Eye (tissue), 1 donor: ENCODE measurements at regions not wholly inside any gene's neighbourhood (a gene's known extent, or its start where the extent isn't known, plus 50 kb on each side); places are given as distances from the start of the nearest gene placed in this dataset.
"Not testable (repeated sequence)": the region's sequence is repeated elsewhere in the genome, so short reads cannot be mapped to it uniquely, and the experiment has no call there.

ENCODE experiments used
- DNase-seq: peaks from one replicate; pipeline ENCODE4 v3.0.0-alpha.2; 2015

DNA sequence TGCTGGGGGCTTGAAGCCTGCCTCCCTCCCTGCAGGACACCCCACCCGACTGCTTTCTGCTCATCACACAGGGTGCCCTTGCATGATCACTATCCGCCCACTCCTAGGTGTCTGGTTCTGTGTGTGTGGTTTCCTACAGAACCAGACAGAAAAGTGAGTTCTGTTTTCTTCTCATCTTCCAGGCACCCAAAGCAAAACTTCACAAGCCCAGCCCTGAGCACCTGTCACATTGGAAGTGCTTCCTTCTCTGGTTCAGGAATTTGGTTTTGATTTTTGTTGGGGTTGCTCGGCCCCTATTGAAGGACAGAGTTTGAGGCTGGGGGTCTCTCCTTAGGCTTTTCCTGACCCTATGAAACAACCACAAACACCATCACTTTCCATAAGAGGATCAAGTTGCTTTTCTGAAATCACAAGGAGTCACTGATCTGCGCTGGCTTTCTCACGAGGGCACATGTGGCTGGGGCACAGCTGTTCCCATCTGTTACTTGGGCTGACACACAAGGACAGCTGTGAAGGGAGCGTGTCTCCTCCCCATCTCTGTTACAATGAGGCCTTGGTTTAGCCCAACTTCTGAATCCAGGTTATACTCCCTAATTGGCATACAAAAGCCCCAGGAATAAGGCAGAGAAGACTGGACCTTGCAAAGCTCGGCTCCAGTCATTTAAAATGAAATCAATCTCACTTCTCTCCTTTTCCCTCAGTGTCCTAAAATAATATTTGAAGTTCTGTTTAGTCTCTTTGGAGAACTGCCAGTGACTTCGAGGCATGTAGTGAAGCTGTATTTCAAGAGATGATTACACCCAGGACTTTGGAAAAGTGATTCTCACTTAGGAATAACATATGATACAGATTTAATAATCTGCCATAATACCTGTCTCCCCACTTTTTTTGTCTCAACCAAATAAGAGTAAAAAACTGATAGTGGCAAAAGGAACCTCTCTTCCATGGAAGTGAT lies 213.1 kb upstream of the GAS1 start:
- DNase-seq = peak; percentile 45

DNA sequence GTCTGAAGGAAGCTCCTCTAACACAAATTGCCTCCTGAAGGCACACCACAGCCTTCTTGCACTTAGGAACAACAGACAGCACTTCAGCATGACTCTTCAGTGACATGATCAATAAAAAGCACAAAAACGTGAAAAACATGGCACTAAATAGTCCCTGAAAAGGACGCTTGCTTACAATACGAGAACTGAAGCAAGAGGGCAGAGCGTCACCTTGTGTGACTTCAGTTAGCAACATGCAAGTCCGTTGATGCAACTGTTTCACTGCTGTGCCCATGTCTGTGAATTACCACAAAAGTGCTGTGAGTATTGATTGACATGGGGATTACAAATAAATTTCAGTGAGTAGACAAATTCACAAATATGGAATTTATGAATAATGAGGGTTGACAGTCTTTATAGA lies 219.9 kb upstream of the GAS1 start:
- DNase-seq = no peak

GRCh38 chr9:87167582-87167981 lies 220.3 kb upstream of the GAS1 start:
- no peak for DNase-seq

- no peak for DNase-seq
These were observed 231.0 kb upstream of the GAS1 start for GRCh38 chr9:87178302-87178701.

- no peak for DNase-seq
These were observed 232.4 kb upstream of the GAS1 start for GRCh38 chr9:87179553-87180340.

DNA sequence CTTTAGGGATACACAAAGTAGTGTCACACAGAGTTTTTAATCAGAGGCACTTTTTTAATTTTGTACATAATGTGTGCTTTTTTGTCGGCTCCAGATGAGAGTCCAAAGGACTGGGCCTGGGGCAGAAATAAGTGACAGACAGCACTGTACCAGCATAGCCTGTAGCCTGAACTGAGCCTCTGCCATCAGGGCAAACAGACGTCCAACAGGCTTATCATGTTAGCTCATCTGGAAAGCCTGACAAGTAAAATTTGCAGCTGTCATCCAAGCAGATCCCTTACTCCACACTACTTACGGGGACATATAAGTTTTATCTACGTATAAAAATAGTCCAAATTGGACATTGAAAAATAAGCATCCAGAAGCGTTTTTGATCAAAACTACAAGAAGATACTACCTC lies 233.1 kb upstream of the GAS1 start:
- DNase-seq = no peak

GRCh38 chr9:87180841-87181240 lies 233.5 kb upstream of the GAS1 start:
- DNase-seq = no peak

DNA sequence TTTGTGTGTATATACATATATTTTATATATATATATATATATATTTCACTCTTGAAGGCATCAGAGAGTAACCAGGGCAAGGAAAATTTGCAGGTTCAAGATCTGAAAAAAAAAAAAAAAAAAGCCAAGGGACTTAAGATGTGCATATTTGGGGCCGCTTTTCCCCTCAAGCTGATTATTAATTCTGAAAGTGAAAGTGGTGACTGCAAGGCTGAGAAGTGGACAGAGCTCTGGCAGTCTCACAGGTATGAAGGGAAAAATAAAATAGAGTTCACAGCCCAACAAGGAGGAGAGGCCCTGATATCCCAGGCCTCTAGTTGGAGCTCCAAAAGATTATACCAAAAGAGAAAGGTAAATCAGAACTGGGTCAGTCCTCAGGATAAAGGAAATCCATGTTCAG lies 234.4 kb upstream of the GAS1 start:
- no peak for DNase-seq

- no peak for DNase-seq
These were observed 237.8 kb upstream of the GAS1 start for GRCh38 chr9:87184956-87185642.

DNA sequence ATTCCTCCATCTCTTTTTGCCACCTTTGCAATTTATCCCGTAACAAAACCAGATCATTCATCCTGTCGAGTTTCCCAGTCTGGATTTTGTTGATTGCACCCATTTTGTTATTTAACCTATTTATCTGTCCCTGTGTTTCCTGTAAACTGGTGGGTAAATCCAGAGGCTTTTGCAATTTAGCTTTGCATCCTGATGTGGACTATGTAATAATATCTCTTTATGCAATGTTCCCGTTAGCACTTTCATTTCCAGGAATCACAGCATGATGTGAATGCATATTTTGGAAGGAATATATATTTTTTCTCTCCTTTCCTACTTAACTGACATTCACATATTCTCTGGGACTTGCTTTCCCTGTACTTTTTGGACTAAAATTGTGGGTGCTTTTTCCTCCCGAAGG lies 240.3 kb upstream of the GAS1 start:
- DNase-seq = no peak

- DNase-seq = no peak
These were observed 241.7 kb upstream of the GAS1 start for GRCh38 chr9:87189006-87189405.

- no peak for DNase-seq
These were observed 245.8 kb upstream of the GAS1 start for GRCh38 chr9:87193151-87193550.

DNA sequence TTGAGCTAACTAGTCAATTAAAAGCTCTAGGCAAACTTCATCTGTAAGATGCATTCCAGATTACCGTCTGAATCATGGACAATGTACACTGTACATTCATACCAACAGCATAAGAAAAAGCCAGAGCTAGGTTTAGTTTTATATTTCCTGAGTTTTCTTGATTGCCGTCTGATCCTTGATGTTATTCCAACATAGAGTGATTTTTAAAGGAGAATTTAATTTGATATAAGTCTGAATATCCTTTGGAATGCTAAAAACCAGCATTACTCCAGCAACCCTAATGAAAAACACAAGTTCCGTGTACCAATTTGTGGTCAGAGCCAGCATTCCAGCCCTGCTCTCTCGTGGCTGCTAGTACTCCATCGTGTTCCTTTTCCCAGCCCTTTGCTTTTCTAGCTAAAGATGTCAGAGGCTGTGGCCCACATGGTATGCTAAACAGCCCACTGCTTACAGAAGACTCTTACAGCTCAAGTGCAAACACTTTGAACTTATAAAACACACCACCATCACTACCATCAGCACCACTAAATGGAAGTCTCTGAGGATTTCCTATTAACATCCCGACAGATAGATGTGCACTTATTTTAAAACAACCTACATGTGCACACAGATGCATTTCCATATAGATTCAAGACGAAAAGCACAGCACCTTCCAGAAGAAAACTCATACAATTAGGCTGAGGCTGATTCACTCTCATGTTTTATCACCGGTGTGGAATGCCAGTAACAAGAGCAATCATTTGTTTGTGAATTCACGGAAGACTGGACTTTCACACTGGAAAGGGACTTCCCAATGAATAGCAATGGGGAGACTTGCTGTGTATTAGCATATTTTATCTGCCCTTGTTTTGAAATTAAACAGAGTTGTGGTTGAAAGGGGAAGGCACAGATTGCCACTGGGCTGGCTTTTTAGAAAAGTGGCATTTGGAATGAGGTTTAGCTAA lies 246.9 kb upstream of the GAS1 start:
- DNase-seq = peak; percentile 80

DNA sequence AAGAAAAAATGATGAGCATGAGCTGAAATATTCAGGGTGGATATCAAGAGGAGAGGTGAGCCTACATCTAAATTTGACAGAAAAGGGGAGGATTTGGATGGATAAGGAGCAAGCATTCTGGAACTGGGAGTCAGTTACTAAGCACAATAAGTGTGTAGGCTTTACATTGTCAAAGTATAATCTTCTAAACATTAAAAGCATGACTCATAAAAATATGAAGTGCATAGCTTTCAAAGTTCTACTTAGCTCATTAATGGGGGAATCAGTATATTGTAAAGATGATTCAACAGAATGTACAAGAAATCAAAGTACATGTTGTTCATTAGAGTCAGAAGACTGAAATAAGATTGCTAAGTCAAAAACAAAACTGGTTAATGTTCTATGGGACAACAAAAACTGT lies 248.0 kb upstream of the GAS1 start:
- DNase-seq = no peak

GRCh38 chr9:87197349-87198130 lies 250.2 kb upstream of the GAS1 start:
- DNase-seq = no peak

GRCh38 chr9:87198716-87199115 lies 251.4 kb upstream of the GAS1 start:
- no peak for DNase-seq

DNA sequence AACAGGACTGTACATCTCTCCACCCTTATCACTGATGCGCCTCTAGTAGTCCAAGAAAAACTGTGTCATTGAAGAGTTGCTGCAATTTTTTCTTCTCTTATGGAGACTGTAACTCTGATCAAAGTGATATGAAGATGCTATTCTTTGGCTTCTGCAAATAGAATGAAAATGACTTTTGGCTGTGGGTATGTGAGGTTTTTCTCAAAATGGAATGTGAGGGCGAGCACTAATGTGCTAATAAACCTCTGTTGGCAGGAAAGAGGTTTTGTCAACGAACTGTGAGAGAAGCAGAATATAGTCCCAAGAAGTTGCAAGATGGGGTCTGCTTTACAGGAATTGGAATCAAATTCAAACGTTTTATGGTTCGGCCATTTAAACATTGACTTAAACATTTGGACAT lies 252.0 kb upstream of the GAS1 start:
- DNase-seq = no peak

DNA sequence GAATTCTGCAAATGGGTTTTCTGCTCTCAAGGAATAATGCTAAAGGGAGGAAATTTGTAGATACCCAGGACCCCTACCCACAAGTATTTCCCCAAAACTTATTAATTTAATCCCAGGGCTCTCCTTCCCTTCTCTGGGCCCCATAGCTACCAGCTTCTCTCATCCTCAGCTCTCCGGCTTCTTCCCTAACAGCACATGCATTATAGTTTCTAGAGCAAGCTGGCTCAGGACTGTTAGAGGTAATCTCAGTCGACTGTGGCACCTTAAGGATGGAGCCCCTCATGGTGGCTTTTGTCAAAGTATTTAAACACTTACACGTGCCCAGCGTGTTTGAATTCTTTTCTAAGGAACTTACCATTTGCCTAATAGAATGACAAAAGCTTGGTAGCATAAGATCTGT lies 252.5 kb upstream of the GAS1 start:
- DNase-seq = no peak

GRCh38 chr9:87201351-87201751 lies 254.0 kb upstream of the GAS1 start:
- DNase-seq = peak; percentile 79

DNA sequence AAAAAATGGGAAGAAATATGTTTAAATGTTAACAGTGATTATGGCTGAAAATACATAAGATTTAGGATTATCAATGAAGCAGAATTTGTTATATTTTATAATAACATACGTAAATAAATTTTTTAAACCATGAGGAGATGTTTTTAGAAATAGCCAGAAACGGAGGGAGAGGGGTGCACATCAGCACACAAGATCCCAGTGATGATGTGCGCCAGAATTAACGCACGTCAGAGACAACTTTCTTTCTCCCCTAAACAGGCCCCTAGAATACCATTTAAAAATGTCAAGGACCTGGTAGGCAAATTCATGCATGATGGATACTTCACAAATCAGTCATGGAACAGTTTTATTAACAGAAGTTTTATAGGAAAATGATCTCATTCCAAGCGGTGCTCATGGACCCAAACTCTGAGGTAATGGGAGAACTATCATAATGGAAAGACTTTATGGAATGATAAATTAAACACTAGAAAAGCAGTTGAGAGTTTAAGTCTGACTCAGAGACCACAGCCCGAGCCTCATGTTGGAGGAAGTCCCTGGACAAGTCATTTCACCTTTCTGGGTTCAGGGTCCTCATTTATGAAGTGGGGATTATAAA lies 258.9 kb upstream of the GAS1 start:
- DNase-seq = no peak

GRCh38 chr9:87210658-87211057 lies 263.4 kb upstream of the GAS1 start:
- DNase-seq = not testable (repeated sequence)
